ENCODE measurements at regions not wholly inside any gene's neighbourhood (a gene's known extent, or its start where the extent isn't known, plus 50 kb on each side); places are given as distances from the start of the nearest gene placed in this dataset.
"Not testable (repeated sequence)": the region's sequence is repeated elsewhere in the genome, so short reads cannot be mapped to it uniquely, and the experiment has no call there.

GRCh38 chr9:103068753-103069152, 73.6 kb downstream of the CYLC2 start:
- DNase-seq (ENCODE audit: low read depth in 4 of 4, low spot score in 3 of 4), result no peak

DNA sequence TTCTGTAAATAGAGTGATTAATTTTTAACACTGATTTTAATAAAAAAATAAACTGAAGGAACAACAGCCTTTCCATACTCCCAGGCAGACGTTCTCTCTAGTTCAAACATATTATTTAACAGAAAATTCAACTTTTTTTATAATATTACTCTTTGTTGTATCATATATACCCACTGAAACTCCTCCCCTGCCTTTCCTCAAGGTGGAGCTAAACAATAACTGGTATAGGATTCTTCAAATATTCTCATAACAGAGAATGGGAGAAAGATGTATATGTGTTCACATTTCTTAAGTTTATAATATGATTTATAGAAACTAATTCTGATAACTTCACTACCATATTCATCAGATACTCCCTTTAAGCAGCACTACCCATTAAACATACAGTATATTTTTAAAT, 83.4 kb downstream of the CYLC2 start:
- no peak for DNase-seq (ENCODE audit: low read depth in 4 of 4, low spot score in 3 of 4)

- DNase-seq (ENCODE audit: low read depth in 4 of 4, low spot score in 3 of 4), result no peak
These were observed 87.4 kb downstream of the CYLC2 start for GRCh38 chr9:103082494-103082893.

- DNase-seq (ENCODE audit: low read depth in 4 of 4, low spot score in 3 of 4), result no peak
These were observed 94.2 kb downstream of the CYLC2 start for GRCh38 chr9:103089357-103089756.

- no peak for DNase-seq (ENCODE audit: low read depth in 4 of 4, low spot score in 3 of 4)
These were observed 109.0 kb downstream of the CYLC2 start for GRCh38 chr9:103104101-103104500.

DNA sequence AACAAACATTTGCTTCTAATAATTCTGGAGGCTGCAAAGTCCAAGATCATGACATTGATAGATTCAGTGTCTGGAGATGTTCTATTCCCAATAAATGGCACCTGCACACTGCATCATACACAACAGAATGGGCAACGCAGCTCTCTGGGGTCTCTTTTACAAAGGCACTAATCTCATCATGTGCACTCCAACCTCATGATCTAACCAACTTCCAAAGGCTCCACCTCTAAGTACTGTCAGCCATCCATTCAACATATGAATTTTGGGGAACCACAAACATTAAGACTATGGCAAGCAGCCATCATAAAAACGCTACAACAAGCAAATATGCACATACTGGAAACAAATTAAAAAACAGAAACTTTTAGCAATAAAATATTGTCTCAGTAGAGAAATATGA, 121.1 kb downstream of the CYLC2 start:
- no peak for DNase-seq (ENCODE audit: low read depth in 4 of 4, low spot score in 3 of 4)

DNA sequence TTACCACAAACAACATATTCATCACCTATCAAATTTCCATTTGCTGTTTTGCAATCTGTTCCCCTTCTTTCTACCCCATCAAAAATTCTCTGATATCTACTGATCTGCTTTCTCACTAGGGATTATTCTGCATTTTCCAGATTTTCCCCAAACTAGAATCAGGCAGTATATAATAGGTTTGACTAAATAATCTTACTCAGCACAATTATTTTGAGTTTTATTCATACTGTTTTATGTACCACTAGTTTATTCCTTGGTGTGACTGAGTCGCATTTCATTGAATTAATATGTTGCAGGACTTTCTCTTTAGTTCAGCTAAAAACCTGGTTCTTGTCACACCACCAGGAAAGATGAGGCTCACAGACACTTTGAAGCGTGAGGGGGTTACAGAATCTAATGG, 131.4 kb downstream of the CYLC2 start:
- no peak for DNase-seq (ENCODE audit: low read depth in 4 of 4, low spot score in 3 of 4)

GRCh38 chr9:103139891-103140290, 144.8 kb downstream of the CYLC2 start:
- no peak for DNase-seq (ENCODE audit: low read depth in 4 of 4, low spot score in 3 of 4)

DNA sequence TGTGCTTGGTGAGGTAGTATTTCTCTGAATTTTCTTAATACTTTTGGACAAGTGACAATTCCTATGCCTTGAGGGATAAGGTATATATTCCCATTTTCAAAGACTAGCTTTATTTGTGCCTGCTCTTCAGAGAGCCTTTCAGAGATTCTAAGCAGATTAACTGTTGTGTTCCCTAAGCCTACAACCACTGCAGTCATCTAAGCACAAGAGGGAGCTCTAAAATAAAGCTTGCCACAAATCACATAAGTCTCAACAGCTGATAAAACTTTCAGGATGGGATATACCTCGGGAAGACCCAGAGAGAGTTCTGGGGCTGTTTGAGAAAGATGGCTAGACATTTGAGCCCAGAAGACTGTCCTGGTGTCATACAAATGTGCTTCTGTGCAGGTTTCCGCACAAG, 157.3 kb downstream of the CYLC2 start:
- no peak for DNase-seq (ENCODE audit: low read depth in 4 of 4, low spot score in 3 of 4)

- no peak for DNase-seq (ENCODE audit: low read depth in 4 of 4, low spot score in 3 of 4)
These were observed 172.4 kb downstream of the CYLC2 start for GRCh38 chr9:103167530-103167929.

DNA sequence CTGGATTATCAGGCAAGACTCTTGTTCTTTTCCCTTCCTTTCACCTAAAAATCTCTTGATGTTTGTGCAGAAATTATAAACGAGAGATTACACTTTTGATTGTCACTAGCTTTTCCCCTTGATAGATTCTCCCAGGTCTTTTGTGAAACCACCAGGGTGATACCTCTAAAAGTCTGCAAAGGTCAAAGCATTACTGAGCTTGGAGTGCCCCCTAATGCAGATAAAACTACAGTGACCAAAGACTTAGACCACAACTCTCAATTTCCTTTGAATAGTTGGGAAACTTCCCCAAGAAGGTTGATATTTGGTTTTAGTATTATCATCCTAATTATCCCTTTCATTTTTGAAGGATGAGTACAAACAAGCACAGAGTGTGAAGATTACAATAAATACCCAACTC, 173.1 kb downstream of the CYLC2 start:
- no peak for DNase-seq (ENCODE audit: low read depth in 4 of 4, low spot score in 3 of 4)

DNA sequence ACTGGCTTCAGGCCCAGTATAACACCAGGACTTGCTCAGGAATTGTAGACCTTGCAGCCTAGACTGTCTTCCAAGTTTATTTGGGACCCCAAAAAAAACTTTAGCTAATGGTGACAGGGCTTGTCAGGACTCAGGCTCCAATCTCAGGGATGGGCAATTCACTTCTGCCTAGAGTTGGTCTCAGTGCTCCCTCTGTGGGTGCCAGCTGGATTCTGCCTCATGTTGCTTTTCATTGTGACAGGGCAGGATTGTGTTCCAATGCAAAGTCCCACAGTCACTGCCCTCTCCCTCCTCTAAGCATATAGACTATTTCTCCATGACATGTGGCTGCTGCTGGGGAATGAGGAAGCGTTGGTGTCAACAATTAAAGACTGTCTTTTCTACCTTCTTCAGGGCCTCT, 174.7 kb downstream of the CYLC2 start:
- DNase-seq (ENCODE audit: low read depth in 4 of 4, low spot score in 3 of 4), result no peak

DNA sequence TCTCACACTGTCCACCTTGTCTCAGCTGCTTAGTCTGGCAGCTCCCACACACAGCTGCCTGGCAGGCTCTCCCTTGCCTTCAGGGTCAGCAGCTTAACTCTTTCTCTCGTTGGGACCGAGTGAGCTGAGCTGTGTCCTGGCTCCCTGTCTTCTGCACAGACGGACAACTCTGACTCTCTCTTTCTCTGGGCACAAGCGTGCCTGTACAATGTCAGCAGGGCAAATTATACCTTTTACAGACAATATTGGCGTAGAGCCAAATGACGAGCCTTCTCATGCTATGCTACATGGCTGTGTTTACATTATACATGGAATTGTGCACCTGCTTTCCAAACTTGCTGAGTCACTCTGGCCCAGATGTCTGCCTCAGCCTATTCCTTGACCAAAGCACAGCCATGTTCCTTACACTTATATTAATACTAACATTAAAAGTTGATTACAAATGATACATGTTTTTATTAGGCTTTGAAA, 188.6 kb downstream of the CYLC2 start:
- DNase-seq (ENCODE audit: low read depth in 4 of 4, low spot score in 3 of 4), result peak in 2 of 4 donors; percentile 3 to 10

DNA sequence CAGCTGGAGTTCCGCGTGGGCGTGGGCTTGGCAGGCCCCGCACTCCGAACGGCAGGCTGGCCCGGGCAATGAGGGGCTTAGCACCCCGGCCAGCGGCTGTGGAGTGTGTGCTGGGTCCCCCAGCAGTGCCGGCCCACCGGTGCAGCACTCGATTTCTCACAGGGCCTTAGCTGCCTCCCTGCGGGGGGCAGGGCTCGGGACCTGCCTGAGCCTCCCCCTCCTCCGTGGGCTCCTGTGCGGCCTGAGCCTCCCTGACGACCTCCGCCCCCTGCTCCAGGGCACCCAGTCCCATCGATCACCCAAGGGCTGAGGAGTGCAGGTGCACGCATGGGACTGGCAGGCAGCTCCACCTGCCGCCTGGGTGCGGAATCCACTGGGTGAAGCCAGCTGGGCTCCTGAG, 191.8 kb downstream of the CYLC2 start:
- DNase-seq (ENCODE audit: low read depth in 4 of 4, low spot score in 3 of 4), result no peak

GRCh38 chr9:103188781-103189350, 193.7 kb downstream of the CYLC2 start:
- DNase-seq (ENCODE audit: low read depth in 4 of 4, low spot score in 3 of 4), result no peak

GRCh38 chr9:103193992-103194391, 198.9 kb downstream of the CYLC2 start:
- DNase-seq (ENCODE audit: low read depth in 4 of 4, low spot score in 3 of 4), result no peak

- DNase-seq (ENCODE audit: low read depth in 4 of 4, low spot score in 3 of 4), result no peak
These were observed 208.0 kb downstream of the CYLC2 start for GRCh38 chr9:103203172-103203571.

DNA sequence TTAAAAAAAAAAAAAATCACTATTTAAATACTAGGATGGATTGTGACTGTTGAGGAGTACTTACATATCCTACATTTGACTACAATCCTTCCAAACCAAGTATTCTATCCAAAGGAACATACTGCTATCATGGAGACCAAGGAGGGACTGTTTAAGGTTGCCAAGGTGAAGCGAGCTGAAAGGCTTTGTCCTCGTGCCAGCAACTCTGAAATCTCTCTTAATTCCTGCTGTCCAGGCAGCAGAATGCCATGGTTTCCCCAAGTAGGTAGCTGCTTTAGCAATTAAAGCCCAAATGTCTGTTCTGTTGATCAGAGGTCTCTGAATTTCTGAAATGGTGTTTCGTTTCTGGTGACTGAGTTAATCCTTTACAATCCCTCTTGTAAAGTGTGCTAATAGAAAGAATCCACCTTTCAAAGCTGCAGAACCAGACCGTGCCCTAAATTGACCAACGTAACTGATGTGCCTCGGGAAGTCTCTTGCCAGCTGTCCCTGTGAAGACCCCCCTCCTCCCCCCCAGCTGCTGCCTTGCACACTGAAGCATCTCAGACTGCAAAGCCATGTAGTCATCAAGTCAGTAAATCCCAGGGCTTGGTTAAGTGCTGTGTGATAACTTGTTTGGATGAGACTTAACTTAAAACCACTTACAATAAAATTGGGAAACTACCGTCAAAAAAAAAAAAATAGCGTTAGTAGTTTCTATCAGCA, 210.9 kb downstream of the CYLC2 start:
- not testable (repeated sequence) for DNase-seq (ENCODE audit: low read depth in 4 of 4, low spot score in 3 of 4)

DNA sequence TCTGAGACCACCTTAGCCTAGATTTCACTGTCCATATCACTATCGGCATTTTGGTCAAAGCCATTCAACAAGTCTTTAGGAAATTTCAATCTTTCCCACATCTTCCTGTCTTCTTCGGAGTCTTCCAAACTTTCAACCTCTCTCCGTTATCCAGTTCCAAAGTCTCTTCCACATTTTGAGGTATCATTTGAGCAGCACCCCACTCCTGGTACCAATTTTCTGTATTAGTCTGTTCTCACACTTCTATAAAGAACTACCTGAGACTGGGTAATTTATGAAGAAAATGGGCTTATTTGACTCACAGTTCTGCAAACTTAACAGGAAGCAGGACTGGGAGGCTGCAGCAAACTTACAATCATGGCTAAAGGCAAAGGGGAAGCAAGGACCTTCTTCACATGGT, 215.5 kb downstream of the CYLC2 start:
- no peak for DNase-seq (ENCODE audit: low read depth in 4 of 4, low spot score in 3 of 4)

- DNase-seq (ENCODE audit: low read depth in 4 of 4, low spot score in 3 of 4), result no peak
These were observed 220.1 kb downstream of the CYLC2 start for GRCh38 chr9:103215197-103215596.

DNA sequence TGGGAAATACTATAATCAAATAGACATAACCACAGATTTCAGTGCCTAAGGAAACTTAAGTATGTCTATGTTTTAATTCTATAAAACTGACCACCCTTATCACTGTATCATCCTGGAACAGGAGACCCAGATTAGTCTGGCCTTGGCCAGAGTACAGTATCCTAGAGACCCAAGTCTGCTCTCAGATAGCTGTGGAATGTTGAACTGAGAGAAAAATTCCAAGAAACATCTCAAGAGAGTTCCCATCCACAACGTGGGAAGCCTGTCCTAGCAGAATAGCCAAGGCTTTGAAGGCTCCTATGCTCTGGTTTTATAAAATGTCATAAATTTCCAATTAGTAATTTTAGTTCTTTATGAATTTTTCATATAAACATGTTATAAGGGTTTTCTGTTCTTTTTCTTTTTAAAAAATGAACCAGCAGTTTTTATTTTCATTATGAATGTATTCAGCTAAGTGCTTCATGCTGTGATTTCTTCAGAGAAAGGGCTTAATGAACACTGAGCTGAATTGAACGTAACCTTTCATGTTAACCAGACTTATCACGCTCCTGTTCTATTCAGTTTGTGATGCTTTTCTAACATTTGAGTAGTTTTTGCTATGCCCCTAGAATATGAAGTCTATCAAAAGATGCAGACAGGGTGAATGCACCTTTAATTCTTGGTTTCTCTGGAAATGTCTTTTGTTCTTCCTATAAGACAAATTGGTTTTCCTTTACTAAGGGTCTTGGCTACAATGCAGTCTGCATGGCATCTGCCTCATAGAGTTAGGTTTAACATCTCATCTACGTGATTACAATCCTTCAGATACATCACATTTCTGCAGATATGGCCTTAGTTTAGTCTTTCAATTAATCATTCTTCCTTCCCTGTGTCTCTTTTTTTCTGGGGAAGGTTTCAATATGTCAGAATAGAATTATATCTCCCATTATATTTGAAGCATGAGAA, 230.8 kb downstream of the CYLC2 start:
- DNase-seq (ENCODE audit: low read depth in 4 of 4, low spot score in 3 of 4), result no peak

DNA sequence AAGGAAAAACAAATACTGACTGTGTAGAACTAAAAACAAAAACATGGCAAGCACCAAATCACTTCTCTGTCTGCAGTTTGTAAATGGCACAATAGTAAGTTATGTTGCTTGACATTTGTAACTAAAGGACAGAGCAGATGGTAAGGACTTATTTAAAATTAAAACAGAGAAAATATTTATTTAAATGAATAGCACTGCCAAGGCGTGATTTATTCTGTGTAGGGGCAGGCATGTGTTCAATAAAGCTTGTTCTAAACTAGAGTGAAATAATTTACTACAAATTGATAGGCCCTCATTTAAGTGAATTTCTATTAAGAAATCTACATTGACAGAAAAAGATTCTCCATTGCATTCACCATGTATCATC, 231.5 kb downstream of the CYLC2 start:
- DNase-seq (ENCODE audit: low read depth in 4 of 4, low spot score in 3 of 4), result no peak
